ENCODE measurements at regions not wholly inside any gene's neighbourhood (a gene's known extent, or its start where the extent isn't known, plus 50 kb on each side); places are given as distances from the start of the nearest gene placed in this dataset.

DNA sequence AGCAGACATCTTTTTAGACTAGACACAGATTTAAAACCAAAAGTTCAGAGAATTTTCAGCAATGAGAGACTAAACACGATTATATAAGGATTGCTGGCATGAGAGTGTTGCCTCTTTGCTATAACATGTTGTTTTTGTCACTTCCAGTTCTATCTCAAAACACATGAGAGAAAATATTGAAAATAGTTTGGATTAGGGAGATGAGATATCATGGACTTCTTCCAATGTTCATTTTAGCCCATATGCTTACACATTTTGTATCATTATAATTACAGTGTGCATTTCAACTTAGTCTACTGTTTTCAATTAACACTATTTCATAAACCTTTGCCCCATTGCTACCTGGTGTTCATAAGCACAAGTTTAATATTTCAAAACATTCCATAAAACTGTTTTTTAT, 175.9 kb upstream of the PGR start:
- H3K9ac ChIP-seq (ENCODE audit: insufficient read depth, low read depth, low read length): no peak overlapping the region
- ATAC-seq (no peak), FAIRE-seq (no peak), DNase-seq (ENCODE audit: low spot score) (no peak)
- no peak overlapping the region for H2AFZ ChIP-seq (ENCODE audit: low read length)
- no TSS peak for BruUV-seq (replicated peaks)
- H3K4me2 ChIP-seq (ENCODE audit: low read depth, low read length): no peak overlapping the region
- H3K27me3 ChIP-seq (ENCODE audit: control insufficient read depth in 1 of 2, insufficient read depth in 2 of 2, low read length in 2 of 2): no peaks in the 10 kb centered on the region
- H4K20me1 ChIP-seq (ENCODE audit: insufficient read depth, low read length): no peaks in the 10 kb centered on the region
- ChIA-PET CTCF (ENCODE audit: low intra/inter-chr PET ratio, low total read pairs) (no interaction called here), POLR2A (no interaction called here)
- no peaks in the 10 kb centered on the region for H3K36me3 ChIP-seq (replicated peaks in 1 of 2; ENCODE audit: control insufficient read depth in 1 of 2, insufficient read depth in 2 of 2, low read length in 2 of 2)
- H3K4me1 ChIP-seq (ENCODE audit: insufficient read depth, low read length): no peaks in the 10 kb centered on the region
- no peak for TF ChIP-seq SAP130 (CRISPR knock-in tag; IDR thresholded peaks at IDR 0.05; ENCODE audit: low read depth)
- TF ChIP-seq, protein P1, sequence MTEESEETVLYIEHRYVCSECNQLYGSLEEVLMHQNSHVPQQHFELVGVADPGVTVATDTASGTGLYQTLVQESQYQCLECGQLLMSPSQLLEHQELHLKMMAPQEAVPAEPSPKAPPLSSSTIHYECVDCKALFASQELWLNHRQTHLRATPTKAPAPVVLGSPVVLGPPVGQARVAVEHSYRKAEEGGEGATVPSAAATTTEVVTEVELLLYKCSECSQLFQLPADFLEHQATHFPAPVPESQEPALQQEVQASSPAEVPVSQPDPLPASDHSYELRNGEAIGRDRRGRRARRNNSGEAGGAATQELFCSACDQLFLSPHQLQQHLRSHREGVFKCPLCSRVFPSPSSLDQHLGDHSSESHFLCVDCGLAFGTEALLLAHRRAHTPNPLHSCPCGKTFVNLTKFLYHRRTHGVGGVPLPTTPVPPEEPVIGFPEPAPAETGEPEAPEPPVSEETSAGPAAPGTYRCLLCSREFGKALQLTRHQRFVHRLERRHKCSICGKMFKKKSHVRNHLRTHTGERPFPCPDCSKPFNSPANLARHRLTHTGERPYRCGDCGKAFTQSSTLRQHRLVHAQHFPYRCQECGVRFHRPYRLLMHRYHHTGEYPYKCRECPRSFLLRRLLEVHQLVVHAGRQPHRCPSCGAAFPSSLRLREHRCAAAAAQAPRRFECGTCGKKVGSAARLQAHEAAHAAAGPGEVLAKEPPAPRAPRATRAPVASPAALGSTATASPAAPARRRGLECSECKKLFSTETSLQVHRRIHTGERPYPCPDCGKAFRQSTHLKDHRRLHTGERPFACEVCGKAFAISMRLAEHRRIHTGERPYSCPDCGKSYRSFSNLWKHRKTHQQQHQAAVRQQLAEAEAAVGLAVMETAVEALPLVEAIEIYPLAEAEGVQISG (CRISPR knock-in tag; IDR thresholded peaks at IDR 0.05): no peak
- H3K79me2 ChIP-seq (ENCODE audit: insufficient read depth, low read length): no peaks in the 10 kb centered on the region
- 0% methylated on average over 1 of the region's 1 CpG for WGBS (ENCODE audit: low lambda C conversion rate)
- intact Hi-C loops (cut with micrococcal nuclease; ENCODE audit: unreplicated experiment): no loop called here
- H3K27ac ChIP-seq (ENCODE audit: extremely low read length, insufficient read depth, low read length): no peak overlapping the region
- in situ Hi-C loops (cut with HindIII; ENCODE audit: extremely low pct_ligation_motif_present, low pct_unique_long_range_greater_than_20kb): no loop called here
- H3K9me3 ChIP-seq (ENCODE audit: low read length): no peaks in the 10 kb centered on the region
- no peak overlapping the region for H3K4me3 ChIP-seq (replicated peaks in 1 of 3; ENCODE audit: insufficient read depth in 1 of 3, low read depth in 2 of 3, low read length in 3 of 3)

DNA sequence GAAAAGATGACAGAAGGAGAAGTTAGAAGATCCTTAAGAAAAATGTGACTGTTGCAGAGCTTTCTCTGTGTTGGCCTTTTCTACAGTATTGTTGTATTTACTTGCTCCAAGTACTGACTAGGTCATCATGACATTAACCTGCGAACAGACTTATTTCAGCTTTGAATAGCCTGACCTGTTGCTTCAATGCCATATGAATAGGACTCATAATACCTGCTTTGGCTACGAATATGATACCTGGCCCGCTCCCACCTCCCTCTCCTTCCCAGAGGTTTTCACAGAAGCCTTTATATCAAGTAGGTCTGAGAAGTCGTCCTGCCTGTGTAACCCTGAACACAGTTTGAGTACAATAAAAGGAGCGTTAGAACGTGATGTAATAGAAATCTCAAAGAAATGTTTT, 169.6 kb upstream of the PGR start:
- Histone ChIP-seq H3K9ac (ENCODE audit: insufficient read depth, low read depth, low read length) (no peak overlapping the region), H3K4me3 (replicated peaks in 1 of 3; ENCODE audit: insufficient read depth in 1 of 3, low read depth in 2 of 3, low read length in 3 of 3) (no peak overlapping the region), H3K27me3 (ENCODE audit: control insufficient read depth in 1 of 2, insufficient read depth in 2 of 2, low read length in 2 of 2) (no peaks in the 10 kb centered on the region), H3K79me2 (ENCODE audit: insufficient read depth, low read length) (no peaks in the 10 kb centered on the region), H4K20me1 (ENCODE audit: insufficient read depth, low read length) (no peaks in the 10 kb centered on the region), H3K4me1 (ENCODE audit: insufficient read depth, low read length) (no peaks in the 10 kb centered on the region), H3K27ac (ENCODE audit: extremely low read length, insufficient read depth, low read length) (no peak overlapping the region), H2AFZ (ENCODE audit: low read length) (no peak overlapping the region), H3K36me3 (replicated peaks in 1 of 2; ENCODE audit: control insufficient read depth in 1 of 2, insufficient read depth in 2 of 2, low read length in 2 of 2) (no peaks in the 10 kb centered on the region), H3K9me3 (ENCODE audit: low read length) (no peaks in the 10 kb centered on the region; the same call in none of the 2 replicates), H3K4me2 (ENCODE audit: low read depth, low read length) (no peak overlapping the region)
- BruUV-seq (replicated peaks): no TSS peak
- ATAC-seq: no peak
- POLR2A ChIA-PET: no interaction called here
- 1% methylated on average over 6 of the region's 6 CpGs for WGBS (ENCODE audit: low lambda C conversion rate)
- in situ Hi-C loops (cut with HindIII; ENCODE audit: extremely low pct_ligation_motif_present, low pct_unique_long_range_greater_than_20kb): no loop called here
- DNase-seq (ENCODE audit: low spot score): no peak
- FAIRE-seq: no peak
- intact Hi-C loops (cut with micrococcal nuclease; ENCODE audit: unreplicated experiment): no loop called here
- CTCF ChIA-PET (ENCODE audit: low intra/inter-chr PET ratio, low total read pairs): no interaction called here
- no peak for TF ChIP-seq ZMYM3 (CRISPR knock-in tag; IDR thresholded peaks at IDR 0.05)
- TF ChIP-seq, protein P2, sequence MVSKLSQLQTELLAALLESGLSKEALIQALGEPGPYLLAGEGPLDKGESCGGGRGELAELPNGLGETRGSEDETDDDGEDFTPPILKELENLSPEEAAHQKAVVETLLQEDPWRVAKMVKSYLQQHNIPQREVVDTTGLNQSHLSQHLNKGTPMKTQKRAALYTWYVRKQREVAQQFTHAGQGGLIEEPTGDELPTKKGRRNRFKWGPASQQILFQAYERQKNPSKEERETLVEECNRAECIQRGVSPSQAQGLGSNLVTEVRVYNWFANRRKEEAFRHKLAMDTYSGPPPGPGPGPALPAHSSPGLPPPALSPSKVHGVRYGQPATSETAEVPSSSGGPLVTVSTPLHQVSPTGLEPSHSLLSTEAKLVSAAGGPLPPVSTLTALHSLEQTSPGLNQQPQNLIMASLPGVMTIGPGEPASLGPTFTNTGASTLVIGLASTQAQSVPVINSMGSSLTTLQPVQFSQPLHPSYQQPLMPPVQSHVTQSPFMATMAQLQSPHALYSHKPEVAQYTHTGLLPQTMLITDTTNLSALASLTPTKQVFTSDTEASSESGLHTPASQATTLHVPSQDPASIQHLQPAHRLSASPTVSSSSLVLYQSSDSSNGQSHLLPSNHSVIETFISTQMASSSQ (IDR thresholded peaks at IDR 0.05; ENCODE audit: low read depth): no peak
- TF ChIP-seq, protein P2 (CRISPR knock-in tag; IDR thresholded peaks at IDR 0.05; ENCODE audit: borderline replicate concordance): no peak
- TF ChIP-seq ZBTB42 (CRISPR knock-in tag; IDR thresholded peaks at IDR 0.05): no peak
- TF ChIP-seq, protein P3, sequence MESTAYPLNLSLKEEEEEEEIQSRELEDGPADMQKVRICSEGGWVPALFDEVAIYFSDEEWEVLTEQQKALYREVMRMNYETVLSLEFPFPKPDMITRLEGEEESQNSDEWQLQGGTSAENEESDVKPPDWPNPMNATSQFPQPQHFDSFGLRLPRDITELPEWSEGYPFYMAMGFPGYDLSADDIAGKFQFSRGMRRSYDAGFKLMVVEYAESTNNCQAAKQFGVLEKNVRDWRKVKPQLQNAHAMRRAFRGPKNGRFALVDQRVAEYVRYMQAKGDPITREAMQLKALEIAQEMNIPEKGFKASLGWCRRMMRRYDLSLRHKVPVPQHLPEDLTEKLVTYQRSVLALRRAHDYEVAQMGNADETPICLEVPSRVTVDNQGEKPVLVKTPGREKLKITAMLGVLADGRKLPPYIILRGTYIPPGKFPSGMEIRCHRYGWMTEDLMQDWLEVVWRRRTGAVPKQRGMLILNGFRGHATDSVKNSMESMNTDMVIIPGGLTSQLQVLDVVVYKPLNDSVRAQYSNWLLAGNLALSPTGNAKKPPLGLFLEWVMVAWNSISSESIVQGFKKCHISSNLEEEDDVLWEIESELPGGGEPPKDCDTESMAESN (CRISPR knock-in tag; conservative IDR thresholded peaks at IDR 0.05): no peak
- TF ChIP-seq, protein P4, sequence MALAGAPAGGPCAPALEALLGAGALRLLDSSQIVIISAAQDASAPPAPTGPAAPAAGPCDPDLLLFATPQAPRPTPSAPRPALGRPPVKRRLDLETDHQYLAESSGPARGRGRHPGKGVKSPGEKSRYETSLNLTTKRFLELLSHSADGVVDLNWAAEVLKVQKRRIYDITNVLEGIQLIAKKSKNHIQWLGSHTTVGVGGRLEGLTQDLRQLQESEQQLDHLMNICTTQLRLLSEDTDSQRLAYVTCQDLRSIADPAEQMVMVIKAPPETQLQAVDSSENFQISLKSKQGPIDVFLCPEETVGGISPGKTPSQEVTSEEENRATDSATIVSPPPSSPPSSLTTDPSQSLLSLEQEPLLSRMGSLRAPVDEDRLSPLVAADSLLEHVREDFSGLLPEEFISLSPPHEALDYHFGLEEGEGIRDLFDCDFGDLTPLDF (CRISPR knock-in tag; IDR thresholded peaks at IDR 0.05): no peak

Measured in HepG2 (cell line).